ENCODE measurements at regions not wholly inside any gene's neighbourhood (a gene's known extent, or its start where the extent isn't known, plus 50 kb on each side); places are given as distances from the start of the nearest gene placed in this dataset.

DNA sequence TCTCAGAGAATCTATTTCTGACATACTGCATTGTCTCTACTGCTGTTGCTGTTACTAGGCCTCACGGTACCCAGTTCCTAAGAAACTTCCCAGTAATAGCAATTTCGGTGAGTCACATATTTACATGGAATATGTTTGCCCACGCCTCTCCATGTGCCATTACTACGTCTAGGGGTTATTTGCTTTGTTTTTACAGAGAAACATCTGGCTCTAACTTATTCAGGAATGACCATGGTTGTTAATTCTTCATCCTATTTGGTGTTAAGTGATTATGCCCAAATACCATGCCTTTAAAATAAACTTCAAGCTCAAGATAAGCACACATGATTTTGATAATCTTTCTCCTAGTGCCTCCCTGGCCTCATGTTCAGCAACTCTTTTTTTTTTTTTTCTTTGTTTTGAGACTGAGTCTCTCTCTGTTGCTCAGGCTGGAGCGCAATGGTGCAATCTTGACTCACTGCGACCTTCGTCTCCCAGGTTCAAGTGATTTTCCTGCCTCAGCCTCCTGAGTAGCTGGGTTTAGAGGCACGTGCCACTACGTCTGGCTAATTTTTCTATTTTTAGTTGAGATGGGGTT lies 101.0 kb upstream of the HS3ST1 start:
- no peak for DNase-seq (ENCODE audit: low read depth)

DNA sequence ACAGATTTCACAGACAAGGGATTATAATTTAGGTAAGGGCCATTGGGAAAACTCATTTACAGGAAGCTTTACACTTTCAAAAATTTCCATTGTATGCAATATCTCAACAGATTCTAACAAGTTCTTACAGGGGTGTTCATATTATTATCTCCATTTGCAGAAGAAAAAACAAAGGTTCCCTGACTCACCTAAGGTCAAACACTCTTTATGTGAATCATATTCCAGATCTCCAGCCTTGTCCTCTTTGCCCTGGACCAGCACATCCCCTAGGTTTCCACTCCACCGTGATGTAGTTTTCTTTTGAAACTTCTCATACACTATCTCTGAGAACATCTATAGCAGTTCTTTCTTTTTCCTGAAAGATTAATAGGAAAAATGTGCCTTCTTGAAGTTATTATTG lies 96.4 kb upstream of the HS3ST1 start:
- DNase-seq (ENCODE audit: low read depth) = no peak

- DNase-seq (ENCODE audit: low read depth) = no peak
These were observed 90.1 kb upstream of the HS3ST1 start for GRCh38 chr4:11518754-11519153.

- DNase-seq (ENCODE audit: low read depth) = no peak
These were observed 86.2 kb upstream of the HS3ST1 start for GRCh38 chr4:11514779-11515419.

DNA sequence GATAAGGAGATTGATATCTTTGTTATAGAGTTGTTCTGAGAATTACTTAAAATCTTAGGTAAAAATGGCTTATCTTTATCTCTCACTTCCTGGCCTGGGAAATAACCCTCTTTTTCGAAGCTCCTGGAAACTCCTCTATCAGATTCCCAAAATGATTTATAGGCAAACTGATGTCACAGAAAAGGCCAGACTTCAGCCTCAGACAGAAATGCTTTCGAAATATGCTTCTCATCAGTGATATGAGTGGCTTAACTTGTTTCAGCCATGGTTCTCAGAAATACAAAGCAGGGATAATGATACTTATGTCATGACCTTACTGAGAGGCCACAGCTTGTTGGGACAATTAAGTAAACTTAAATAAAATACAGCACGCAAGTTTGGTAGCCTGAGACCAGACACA lies 85.3 kb upstream of the HS3ST1 start:
- DNase-seq (ENCODE audit: low read depth) = no peak

DNA sequence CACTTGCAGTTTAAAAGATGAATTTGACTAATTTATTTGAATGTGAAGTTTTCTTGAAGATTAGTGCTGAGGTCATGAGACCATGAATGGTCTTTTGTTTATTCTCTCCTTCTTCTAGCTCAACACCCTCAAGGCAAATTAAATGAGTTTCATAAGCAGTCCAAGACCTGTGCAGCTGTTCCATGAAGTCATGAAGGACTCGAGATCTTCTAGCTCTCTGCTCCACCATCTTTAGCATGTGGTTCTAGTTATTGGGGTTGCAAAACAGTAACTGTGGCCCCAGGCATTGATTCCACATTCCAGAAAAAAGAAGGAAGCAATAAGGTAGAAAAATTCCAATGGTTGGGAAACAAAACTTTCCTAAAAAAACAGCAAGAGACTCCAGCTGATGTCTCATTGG lies 84.2 kb upstream of the HS3ST1 start:
- no peak for DNase-seq (ENCODE audit: low read depth)

DNA sequence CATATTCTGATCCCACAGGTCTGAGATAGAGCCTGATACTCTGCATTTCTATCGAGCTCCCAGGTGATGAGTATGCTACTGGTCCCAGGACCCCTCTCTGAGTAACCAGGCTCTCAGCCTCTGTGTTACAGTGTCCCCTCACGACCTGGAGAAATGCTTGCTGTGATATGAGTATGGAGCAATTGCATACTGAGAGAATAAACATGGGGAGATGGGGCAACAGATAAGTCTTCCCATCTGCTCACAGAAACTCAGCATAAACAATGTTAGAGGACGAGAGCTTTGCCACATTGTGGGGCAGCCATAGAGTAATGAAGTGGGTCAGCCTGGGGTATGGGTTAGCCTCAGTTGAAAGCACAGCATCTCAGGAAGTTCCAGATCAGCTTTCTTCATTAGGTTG lies 82.6 kb upstream of the HS3ST1 start:
- DNase-seq (ENCODE audit: low read depth) = no peak

DNA sequence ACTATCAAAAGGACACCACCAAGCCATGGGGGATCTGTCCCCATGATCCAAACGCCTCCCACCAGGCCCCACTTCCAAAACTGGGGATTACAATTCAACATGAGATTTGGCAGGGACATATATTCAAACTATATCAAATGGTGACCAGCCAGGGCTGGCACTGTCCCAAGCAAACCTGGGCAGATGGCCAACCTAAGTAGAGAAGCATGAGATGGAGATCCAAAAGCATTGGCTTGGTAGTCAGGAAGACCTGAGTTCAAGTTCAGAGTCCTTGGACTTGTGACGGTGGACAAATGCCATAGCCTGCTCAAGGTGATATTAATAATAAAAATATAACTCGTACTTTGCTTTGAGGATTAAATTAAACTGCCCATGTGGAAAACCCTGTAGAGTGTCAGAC lies 79.2 kb upstream of the HS3ST1 start:
- no peak for DNase-seq (ENCODE audit: low read depth)

DNA sequence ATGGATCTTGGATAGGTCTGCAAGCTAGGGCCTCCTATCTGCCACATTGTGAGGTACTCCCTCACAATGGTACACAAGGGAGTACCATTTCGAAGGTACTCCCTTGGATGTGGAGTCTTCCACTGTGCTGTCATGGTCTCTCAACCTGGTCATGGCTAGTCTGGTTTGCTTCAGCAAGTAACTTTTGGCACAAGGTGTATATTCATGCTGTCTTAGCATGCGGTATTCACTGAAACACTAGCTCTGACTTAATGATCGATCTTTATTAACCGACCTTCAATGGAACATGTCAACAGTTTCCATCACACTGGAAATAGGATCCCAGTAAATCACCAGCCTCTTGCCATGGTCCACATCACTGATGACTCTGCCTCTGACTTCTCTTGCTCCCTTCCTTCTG lies 77.5 kb upstream of the HS3ST1 start:
- DNase-seq (ENCODE audit: low read depth) = no peak

- DNase-seq (ENCODE audit: low read depth) = no peak
These were observed 76.7 kb upstream of the HS3ST1 start for GRCh38 chr4:11505221-11505971.

DNA sequence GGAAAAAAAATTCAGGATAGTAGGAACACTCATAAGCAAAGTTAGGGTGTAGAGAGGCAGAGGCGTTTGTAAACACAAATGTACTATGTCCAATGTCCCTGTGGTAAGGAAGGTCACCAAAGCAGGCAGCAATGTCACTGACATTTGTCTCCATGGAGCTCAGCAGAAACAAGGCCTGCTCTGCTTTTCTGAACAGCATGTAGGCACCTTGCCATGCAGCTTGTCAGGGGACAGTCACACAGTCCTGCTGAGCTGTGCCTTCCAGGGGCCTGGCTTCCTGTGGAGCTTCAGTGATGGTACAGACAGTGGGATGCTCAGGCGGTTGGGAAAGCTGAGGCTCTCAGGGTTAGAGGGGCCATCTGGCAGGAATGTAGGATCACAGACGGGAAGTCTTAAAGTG lies 74.5 kb upstream of the HS3ST1 start:
- DNase-seq (ENCODE audit: low read depth) = no peak

DNA sequence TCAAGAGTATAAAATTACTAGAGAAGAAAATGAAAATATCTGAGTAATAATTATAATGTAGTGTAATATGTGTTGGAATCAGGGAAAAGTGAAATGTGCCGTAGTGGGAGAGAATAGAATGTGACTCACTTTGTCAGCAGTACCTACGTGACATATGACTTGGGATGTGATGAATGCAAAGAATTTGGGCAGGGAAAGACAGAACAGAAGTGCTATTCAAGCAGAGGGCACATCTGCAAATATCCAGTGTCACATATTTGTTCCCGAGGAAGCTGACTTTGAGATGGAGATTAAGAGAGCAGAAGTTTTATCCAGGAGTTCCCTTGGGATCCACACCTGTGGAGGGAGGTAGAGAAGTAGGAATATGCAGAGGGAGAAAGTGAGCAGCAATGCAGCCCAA lies 69.3 kb upstream of the HS3ST1 start:
- DNase-seq (ENCODE audit: low read depth) = no peak

GRCh38 chr4:11497212-11497806 lies 68.6 kb upstream of the HS3ST1 start:
- no peak for DNase-seq (ENCODE audit: low read depth)

- DNase-seq (ENCODE audit: low read depth) = no peak
These were observed 67.7 kb upstream of the HS3ST1 start for GRCh38 chr4:11496351-11496829.

DNA sequence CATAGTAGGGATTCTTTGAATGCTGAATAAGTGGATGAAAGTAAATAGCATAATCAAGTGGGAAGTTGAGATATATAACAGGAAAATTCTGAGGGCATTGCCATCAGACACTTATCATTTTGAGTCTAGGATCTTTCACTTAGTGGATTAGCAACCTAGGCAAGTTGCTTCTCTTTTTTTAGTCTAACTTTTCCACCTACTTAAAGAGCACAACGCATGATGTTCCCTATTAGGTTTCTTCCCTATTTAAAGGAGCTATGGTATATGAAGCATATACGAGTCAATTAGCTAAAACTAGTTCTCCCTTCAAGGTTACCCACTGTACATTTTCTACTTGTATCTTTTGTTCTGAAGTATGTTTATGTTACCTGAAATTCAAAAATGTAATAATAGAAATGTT lies 67.1 kb upstream of the HS3ST1 start:
- no peak for DNase-seq (ENCODE audit: low read depth)

DNA sequence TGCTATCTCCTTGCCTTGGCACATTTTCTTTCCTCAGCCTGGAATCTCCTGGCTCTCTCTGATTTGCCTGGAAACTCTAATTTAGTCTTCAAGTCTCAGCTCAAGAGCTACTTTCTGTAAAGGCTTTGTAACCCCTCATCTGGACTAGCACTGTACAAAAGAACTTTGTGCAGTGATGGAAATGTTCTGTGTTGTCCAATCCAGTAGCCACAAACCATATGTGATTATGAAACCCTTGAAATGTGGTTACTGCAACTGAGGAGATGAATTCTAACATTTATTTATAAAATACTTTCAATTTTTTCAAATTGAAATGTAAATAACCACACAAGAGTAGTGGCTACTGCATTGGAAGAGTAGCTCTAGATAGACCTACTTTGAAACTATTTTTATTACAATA lies 66.6 kb upstream of the HS3ST1 start:
- DNase-seq (ENCODE audit: low read depth) = no peak

DNA sequence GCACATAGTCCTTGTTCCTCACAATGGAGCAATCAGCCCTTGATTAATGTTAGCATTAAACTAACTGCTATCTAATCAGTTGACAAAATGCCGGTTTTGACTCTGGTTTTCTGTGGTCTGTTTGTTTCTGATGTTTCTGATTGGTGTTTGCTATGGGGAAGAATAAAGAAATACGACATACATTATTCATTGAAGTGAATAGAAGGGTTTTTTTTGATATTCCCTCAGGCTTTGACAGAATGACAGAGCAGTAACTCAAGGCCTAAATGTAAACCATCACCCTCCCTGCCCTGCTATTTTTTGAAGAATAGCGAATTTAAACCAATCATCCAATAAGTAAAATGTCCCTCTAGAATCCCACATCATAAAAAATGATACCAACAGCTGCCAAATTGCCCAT lies 65.5 kb upstream of the HS3ST1 start:
- DNase-seq (ENCODE audit: low read depth) = no peak

GRCh38 chr4:11489453-11490083 lies 60.9 kb upstream of the HS3ST1 start:
- no peak for DNase-seq (ENCODE audit: low read depth)

- no peak for DNase-seq (ENCODE audit: low read depth)
These were observed 60.2 kb upstream of the HS3ST1 start for GRCh38 chr4:11488657-11489452.

GRCh38 chr4:11487868-11488544 lies 59.3 kb upstream of the HS3ST1 start:
- no peak for DNase-seq (ENCODE audit: low read depth)

GRCh38 chr4:11487139-11487538 lies 58.4 kb upstream of the HS3ST1 start:
- no peak for DNase-seq (ENCODE audit: low read depth)
